ENCODE measurements at regions not wholly inside any gene's neighbourhood (a gene's known extent, or its start where the extent isn't known, plus 50 kb on each side); places are given as distances from the start of the nearest gene placed in this dataset.

GRCh38 chr11:45056529-45056928 lies 89.9 kb upstream of the PRDM11 start:
- FAIRE-seq: no peak
- dilution Hi-C loops (cut with MboI; ENCODE audit: extremely low pct_ligation_motif_present, low sequenced_read_pairs): no loop called here

More at GRCh38 chr11:45056529-45056928, 89.9 kb upstream of the PRDM11 start:
- no peak for DNase-seq (ENCODE audit: low read depth, low spot score)
- Histone ChIP-seq H2AFZ (ENCODE audit: low read depth, low read length) (no peak overlapping the region), H3K27me3 (ENCODE audit: control insufficient read depth in 2 of 2, insufficient read depth in 2 of 2, low read length in 2 of 2) (peaks cover 0 to 2% of the 10 kb centered on the region in 2 experiments), H3K4me1 (ENCODE audit: control insufficient read depth, extremely low read depth, insufficient read depth, low read length) (no peaks in the 10 kb centered on the region), H4K20me1 (replicated peaks; ENCODE audit: control insufficient read depth, extremely low read depth, insufficient read depth, low read length) (no peaks in the 10 kb centered on the region), H3K27ac (ENCODE audit: insufficient read depth, low read depth, low read length) (no peak overlapping the region), H3K36me3 (ENCODE audit: control insufficient read depth in 2 of 2, extremely low read depth in 1 of 2, insufficient read depth in 2 of 2, low read length in 2 of 2) (no peaks in the 10 kb centered on the region), H3K4me3 (replicated peaks in 1 of 3; ENCODE audit: insufficient read depth in 1 of 3, low read depth in 1 of 3, low read length in 3 of 3) (no peak overlapping the region), H3K9ac (replicated peaks; ENCODE audit: extremely low read depth, insufficient read depth, low read length) (no peak overlapping the region), H3K79me2 (ENCODE audit: control insufficient read depth, insufficient read depth, low read length) (no peaks in the 10 kb centered on the region), H3K9me1 (replicated peaks; ENCODE audit: control insufficient read depth, extremely low read depth, insufficient read depth, low read length) (no peaks in the 10 kb centered on the region), H3K4me2 (ENCODE audit: insufficient read depth, low read length) (no peak overlapping the region), H3K9me3 (replicated peaks; ENCODE audit: control insufficient read depth, insufficient read depth, low read length) (no peaks in the 10 kb centered on the region)
- no TSS peak for BruUV-seq (replicated peaks)
- TF ChIP-seq POLR2A (IDR thresholded peaks at IDR 0.05; ENCODE audit: low read depth, low read length) (no peak), MYC (IDR thresholded peaks at IDR 0.05; ENCODE audit: low read depth, low read length) (no peak), FOS (IDR thresholded peaks at IDR 0.05; ENCODE audit: borderline replicate concordance, insufficient read depth, low read length) (no peak), JUN (IDR thresholded peaks at IDR 0.05; ENCODE audit: borderline replicate concordance, insufficient read depth, insufficient read length, low read depth) (no peak), MAX (IDR thresholded peaks at IDR 0.05; ENCODE audit: insufficient read depth, insufficient read length) (no peak), POLR2AphosphoS5 (IDR thresholded peaks at IDR 0.05; ENCODE audit: insufficient read depth, low read depth, low read length) (no peak), EZH2 (IDR thresholded peaks at IDR 0.05; ENCODE audit: borderline replicate concordance, low read depth, low read length, severe bottlenecking) (no peak), GATA2 (IDR thresholded peaks at IDR 0.05; ENCODE audit: insufficient read depth, insufficient read length, low read depth, low read length) (no peak), CTCF (IDR thresholded peaks at IDR 0.05; ENCODE audit: extremely low read depth in 1 of 2, insufficient read depth in 1 of 2, low read depth in 1 of 2, low read length in 2 of 2) (no peak)
- ChIA-PET POLR2A (no interaction called here), CTCF (interaction anchor here (0.5 to 1.0 kb wide), 2 partner anchors 10 to 177 kb away, joined by 3 to 4 read pairs; no protein-coding TSS in a partner anchor)
- intact Hi-C loops (cut with micrococcal nuclease): no loop called here
